Mucosa of gallbladder (tissue), 1 donor: ENCODE measurements at regions not wholly inside any gene's neighbourhood (a gene's known extent, or its start where the extent isn't known, plus 50 kb on each side); places are given as distances from the start of the nearest gene placed in this dataset.

Experiments used
- DNase-seq: peaks from one replicate; pipeline ENCODE4 v3.0.0-alpha.2; 2020; ENCODE audit warnings: low spot score
- donor health status: DM: no; HTN: no; CAD: no.

DNA sequence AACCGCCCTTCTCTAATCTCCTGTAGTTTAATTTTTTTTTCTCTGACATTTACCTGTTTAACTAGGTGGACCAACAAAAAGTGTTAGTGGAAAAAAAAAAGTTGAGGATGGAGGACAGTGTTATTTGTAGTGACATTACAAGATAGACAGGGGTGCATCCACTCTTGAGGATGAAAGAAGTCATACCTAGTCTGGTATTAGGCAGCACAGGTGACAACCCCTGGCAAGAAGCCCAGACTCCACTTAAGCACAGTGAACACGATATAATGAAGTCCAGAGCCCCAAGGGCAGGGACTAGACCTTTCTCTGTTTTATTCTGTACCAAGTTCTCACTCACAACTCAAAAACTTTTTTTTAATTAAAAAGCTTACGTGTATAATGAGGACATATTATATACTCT lies 268.4 kb downstream of the GPR37 start:
- no peak for DNase-seq

DNA sequence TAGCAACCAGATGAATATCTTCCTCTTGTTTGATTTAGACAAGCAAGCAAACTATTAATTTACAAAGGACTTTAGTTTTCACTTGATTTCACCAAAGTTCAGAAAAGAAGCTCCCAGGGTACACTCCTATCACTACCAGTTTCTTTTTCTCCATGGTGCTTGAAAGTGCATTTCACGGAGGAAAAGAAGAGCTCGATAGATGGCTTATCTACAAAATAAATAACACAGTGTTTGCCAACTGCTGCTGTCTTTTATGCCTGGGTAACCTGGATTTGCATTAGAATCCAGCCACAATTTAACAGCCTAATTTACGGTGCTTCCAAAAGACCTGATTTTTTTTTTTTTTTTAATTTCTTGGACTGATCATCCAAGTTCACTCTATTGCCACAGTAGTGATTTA lies 275.7 kb downstream of the GPR37 start:
- DNase-seq = no peak

DNA sequence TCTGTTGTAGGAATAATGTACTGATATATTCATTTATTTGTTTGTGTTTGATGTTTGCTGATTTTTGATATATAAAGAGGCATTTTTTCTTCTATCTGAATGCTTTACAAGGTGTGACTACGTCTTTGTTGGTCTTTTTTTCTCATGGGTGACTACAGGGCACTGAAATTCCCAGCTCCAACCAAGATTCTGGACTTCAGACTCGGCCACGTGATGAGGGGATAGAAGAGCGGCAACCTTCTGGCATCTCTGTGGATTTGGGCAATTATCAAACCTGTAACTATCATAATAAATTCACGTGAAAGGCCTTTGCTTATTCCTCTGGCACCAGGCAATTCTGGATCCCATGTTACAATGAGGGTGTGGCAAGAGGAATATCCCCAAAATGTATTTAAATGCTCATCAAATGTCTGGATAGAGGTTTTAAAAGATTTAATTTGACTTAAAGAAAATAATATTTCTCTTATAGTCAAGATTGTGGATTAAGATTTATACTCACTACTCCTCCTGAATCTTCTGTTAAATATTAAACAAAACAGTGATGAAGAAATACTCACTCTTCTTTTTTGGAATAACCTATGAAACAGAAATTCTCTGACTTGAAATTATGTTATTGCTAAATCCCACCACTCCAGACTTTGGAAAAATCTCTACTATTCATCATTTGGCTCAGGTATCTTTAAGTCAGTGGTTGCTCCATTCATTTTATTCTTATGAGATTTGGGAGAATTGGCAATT lies 276.3 kb downstream of the GPR37 start:
- DNase-seq = no peak

DNA sequence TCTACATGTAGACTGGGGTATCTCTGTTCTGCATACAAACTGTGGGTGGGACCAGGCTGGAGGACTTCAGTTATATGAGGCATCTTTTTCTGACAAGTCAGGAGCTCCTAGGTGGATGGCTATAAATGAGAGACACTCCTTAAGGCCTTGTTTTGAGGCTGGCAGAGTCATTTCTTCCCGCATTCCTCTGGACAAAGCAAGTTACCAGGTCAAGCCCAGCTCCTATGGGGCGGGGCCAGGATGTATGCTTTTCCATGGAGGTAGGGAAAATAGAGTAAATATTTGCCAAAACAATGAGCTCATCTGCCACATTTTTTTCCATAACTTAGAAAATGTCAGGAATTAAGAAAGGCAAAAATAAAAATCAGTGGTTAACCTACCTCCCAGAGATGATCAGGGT lies 283.4 kb downstream of the GPR37 start:
- no peak for DNase-seq

DNA sequence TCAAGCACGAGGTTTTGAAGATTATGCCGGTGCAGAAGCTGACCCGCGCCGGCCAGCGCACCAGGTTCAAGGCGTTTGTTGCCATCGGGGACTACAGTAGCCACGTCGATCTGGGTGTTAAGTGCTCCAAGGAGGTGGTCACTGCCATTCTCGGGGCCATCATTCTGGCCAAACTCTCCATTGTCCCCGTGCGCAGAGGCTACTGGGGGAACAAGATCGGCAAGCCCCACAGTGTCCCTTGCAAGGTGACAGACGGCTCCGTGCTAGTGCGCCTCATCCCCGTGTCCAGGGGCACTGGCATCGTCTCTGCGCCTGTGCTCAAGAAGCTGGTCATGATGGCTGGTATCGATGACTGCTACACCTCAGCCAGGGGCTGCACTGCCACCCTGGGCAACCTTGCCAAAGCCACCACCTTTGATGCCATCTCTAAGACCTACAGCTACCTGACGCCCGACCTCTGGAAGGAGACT lies 284.7 kb downstream of the GPR37 start:
- no peak for DNase-seq

DNA sequence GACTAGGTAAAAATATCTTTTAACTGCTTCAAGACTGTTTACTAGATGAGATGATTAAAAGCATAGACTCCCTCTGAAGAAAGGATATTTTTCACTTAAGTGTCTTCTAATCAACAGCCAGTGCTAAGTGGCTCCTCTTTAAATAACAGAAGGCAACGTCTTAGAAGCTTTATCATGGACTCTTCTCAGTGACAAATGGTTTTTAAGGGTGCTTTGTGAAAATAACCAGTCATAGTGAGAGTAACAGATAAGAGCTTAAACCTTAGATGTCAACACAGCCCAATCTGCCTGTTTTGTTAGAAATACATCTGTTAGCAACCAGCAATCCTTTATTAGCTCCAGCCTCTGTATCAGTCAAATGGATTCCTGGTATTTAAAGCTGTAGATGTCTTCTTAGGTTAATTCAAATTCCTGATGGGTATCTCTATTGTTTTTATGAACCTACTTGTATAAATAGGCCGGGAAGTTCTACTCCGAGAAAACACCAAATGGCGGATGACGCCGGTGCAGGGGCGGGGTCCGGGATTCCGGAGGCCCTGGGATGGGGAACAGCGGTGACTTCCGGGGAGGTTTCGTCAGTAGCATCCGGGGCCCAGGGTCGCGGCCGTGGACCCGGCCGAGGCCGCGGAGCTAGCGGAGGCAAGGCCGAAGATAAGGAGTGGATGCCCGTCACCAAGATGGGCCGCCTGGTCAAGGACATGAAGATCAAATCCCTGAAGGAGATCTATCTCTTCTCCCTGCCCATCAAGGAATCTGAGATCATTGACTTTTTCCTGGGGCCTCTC lies 285.4 kb downstream of the GPR37 start:
- DNase-seq = no peak

DNA sequence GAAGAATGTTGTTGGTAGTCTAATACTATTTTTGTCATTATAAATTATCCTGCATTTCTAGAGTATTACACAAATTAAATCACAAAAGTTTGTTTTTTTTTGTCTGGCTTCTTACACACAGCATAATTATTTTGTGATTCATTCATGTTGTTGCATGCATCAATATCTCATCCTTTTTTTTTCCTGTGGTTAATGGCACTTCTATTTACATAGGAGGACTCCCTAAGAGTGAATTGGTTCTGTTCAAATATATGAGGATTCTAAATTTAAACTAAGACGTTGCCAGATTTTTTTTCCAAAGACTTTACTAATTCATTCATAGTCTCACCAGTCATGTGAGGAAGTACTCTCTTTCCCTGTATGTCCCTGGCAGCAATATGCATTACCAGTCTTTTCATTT lies 303.3 kb downstream of the GPR37 start:
- DNase-seq = no peak

DNA sequence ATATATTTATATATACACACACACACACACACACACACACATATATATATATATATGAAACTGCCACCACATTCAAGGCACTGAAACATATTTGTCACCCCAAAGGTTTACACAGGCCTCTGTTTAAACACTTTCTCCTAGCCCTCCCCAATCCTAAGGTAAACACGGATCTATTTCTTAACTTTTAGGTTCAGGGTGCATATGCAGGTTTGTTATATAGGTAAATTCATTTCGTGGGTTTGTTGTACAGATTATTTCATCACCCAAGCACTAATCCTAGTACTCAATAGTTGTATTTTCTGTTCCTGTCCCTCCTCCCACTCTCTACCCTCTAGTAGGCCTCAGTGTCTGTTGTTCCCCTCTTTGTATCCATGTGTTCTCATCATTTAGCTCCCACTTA lies 305.0 kb downstream of the GPR37 start:
- DNase-seq = no peak

DNA sequence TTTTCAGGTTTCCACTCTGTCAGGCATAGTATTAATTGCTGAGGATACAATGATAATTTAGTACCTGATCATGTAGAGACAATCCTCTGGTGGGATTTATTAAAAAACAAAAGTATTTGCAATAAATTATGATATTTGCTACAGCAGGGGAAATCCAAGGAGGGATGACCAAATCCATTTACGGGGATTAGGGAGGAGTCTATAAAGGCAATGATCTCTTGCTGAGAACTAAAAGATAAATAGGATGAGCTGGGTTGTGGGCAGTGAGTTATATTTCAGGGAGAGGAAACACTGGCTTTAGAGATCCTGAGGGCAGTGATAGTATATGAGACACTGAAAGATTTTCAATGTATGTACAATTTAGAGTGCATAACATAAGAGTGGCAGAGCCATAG lies 305.5 kb downstream of the GPR37 start:
- no peak for DNase-seq

DNA sequence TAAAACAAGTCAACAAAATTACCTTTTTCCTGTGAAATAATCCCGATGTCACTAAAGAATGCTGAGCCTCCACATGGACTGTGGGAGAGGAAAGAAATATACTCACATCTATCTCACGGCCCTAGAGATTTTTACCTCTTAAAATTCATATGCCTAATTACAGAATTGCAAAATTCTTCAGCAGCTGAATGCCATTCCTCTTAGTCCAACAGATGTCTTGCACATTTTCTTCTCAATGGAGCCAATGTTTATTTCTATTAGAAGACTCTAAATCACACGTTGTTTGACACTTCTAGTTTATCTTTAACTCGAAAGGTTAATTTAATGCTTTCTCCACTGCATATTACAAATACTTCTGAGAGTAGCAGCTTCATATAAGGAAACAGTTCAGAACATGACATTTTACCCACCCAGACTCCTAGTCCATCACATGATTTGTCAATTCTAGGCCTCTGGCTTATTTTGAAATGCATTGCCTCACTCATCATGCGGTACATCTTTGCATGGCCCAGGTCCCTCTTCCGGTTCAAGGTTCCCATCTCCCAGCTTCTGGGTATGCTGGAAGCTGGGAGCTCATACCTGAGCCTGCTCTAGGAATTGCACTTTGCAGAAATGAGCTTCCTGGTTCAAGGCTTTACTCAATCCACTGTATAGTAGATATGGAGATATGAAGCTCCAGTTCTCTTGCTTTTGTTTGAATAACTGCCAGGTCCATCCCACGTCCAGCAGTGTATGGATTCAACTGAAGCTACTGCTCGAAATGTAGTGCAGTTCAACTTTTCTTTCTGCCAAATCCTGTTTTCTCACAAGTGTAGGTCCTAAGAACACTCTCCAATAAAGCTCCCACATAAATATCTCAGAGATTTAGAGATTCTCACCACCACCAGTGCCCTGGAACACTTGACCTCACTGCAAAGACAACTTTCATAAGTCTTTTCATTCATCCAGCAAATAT lies 306.2 kb downstream of the GPR37 start:
- no peak for DNase-seq

DNA sequence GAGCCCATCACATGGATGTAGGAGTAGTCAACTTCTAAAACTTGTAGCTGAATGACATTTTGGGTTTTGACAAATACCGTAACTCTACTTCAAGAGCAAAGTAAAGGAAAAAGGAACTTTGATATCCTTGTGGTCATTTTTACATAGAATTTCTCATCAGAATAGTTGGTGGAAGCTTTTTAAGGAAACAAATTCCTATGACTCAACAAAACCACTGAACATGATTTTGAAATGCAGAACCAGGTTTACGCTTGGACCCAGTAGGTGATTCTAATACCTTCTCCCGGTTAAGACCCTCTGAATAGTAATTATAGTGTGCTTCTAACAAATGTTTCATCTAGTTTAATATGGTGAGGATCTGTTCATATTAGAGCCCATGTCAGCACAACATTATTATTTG lies 307.8 kb downstream of the GPR37 start:
- DNase-seq = no peak

DNA sequence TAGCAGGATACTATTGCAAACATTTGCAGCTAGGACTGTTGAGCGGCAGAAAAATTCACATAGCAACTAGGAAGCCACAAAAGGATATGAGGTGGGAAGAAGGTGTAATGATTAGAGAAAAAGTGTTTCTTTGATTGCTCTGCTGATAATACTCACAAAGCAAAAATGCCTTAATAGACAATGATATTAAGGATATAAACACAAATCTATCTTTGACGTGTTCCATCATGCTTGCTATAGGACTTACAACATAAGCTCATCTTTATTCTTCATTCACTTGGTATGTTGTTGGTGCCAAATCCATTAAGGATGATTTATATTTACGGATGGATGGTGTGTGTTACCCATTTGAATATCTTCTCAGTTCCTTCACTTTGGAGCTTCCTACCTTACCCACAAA lies 309.3 kb downstream of the GPR37 start:
- no peak for DNase-seq

DNA sequence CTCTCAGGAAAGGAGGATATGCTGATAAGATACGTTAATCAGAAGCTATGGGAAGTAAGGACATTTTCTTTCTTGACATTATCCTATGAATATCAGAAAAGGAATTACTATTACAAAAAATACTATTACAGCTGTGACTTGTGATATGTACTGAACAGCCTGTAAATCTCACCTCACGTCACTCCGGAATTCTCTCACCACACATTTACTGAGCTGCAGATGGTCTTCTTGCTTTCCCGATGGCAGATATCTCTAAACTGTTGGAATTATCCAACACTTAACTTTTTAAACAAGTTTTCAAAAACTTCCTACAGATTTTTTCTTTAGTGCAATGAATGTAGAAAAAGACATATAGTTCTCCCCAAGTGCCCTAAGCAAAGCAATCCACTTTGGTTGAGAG lies 313.4 kb downstream of the GPR37 start:
- no peak for DNase-seq

DNA sequence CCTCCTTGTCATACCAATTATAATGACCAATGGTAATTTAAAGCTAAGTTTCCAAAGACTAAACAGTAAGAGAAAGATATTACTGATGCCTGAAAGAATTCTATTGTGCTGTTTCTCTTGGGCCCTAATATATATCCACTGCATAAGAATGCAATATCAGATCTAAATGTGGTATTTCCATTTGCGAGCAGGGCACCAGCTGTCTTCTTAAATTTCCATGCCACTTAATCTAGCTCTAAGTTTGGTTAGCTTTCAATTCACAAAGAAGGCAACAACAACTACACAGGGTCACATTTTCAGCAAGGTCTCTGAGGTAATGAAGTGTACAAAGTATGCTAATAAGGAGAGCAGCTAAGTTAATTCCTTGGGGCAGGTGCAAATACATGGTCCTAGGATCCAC lies 315.7 kb downstream of the GPR37 start:
- DNase-seq = no peak

DNA sequence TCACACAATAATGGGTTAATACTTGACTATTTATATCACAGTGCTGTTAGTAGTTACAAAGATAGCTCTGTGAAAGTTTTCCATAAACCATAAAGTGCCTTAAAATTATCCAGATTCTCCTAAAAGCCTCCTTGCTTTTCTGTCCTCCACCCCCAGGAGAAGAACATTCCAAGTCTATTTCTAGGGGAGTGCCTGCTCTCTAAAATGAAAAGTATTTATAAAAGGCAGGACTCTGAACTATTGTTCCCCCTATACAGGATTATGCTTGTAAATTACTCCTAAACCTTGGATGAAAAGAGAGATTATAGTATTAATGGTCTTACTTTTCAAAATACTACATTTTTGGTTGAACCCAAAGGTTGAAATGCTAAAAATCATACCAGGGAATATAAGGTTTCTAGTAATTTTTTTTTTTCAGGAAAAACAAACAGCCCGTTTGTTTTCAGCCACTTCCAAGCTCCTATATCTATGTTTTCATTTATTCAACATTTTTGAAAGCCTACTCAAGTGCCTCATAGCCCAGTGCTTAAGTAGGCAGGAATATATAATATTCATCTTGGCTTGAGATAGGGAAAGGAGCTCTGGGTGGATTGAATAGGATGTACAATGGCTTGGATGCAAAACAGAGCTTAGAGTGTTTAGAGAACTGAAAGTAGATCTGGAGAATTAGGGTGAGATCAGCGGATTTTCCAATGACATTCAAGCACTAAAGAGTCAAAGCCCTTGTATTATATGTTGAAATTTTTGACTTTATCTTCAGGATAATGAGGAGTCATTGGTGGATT lies 320.7 kb downstream of the GPR37 start:
- no peak for DNase-seq

DNA sequence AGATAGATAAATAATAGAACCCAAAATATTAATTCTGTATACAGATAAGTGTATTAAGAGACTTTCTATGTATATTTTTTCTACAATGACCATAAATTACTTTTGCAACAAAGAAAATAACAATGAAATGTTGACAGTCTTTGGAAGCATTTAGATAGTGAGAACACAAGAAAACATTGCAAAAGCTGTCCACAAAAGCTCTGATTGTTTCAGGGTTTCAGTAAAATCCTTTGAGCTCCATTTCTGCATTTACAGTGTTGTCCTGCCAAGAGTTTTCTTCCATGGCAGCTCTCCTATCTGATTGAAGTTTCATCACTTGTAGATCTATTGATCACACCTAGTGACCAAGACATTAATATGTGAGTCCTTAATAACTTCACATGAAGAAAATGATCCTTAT lies 321.8 kb downstream of the GPR37 start:
- DNase-seq = no peak

DNA sequence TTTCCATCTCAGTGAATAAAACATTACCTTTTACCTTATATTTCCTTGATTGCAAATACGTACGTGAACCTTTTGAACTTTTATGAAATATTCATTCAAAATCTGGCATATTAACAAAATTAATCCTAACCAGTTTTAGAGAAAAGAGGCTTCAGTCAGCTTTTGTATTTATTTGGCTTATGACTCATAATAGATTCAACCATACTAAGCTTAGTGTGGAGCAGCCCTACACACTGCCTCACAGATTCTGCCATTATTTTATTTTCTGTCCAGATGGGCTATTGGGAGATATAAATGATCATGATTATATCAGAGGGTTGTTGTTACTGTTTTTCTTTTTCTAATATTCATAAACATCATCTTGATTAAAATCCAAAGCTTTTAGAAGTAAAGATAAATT lies 325.5 kb downstream of the GPR37 start:
- no peak for DNase-seq

DNA sequence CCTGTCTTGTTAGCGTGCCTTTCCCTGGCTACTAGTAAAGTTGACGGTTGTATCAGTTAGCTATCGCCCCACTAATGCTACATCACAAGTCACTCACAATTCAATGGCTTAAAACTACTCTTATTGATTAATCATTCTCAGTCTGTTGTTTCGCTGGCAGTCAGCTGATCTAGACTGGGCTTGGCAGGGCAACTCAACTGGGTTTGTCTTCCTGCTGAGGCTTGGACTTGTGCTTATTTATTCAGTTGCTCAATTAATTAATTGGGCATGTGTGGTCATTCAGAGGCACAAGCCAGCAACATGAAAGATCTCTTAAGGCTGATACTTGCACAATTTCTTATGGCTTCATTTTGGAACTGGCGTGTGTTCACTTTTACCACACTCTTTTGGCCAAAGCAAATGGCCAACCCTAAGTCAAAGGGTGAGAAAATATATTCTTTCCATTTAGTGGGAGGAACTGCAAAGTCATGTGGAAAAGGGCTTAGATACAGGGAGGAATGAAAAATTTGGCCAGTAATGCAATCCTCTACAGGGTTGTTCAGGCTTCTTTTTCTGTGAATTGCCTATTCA lies 333.5 kb downstream of the GPR37 start:
- DNase-seq = no peak

DNA sequence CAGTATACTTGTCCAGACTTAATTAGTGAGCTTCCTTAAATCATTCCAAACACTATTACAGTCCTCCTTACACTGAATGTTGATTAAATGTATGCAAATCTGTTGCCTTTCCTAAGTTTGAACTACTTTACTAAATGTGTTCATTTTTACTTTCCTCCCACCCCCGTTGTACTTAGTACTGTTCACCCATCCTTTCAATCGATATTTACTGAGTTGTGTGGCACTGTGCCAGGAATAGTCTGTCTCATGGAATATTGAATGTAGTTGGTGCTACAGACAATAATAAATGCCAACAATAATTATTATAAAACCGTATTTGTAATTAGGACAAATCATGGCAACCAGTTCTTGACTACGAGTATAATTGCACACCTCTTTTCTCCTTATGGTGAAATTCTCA lies 335.7 kb downstream of the GPR37 start:
- no peak for DNase-seq

DNA sequence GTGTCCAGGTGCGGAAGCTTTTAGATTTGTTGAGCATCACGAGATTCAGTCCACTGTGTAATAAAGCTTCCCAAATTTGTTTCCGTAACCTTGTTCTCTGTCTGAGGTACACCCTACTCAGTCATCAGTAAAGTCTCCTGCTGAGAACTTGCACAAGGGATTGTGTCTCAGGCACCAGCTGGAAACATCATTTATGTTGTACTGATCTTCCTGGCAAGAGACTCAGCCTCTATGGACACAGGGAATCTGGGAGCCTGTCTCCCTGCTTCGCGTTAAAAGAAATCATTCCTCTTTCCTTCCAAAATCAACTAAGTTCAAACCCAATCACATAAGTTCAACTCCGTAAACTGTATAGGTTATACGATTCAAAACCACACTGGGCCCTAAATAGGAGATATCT lies 336.8 kb downstream of the GPR37 start:
- DNase-seq = no peak

DNA sequence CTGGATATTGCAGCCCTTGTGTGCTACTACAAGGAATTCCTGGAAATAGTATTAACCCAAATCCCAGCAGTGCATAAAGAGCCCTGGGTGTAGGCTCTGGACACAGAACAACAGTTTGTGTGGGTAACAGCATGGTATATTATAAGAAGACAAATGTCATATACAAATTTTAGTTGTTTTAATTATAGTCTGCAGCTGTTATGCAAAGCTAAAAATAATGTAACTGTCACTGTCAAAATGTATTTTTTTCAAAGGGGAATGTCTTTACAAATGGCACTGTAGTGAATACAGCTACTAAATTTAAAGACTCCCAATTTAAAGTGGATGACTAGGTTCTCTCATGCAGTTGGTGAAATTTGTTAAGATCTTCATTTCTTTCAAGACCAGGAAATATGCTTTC lies 339.0 kb downstream of the GPR37 start:
- no peak for DNase-seq
